ENCODE measurements at regions not wholly inside any gene's neighbourhood (a gene's known extent, or its start where the extent isn't known, plus 50 kb on each side); places are given as distances from the start of the nearest gene placed in this dataset.

- TF ChIP-seq EZH2 (IDR thresholded peaks at IDR 0.05; ENCODE audit: borderline replicate concordance, low read length): no peak
- TF ChIP-seq CTCF (conservative IDR thresholded peaks at IDR 0.05 in 1 of 2, IDR thresholded peaks at IDR 0.05 in 1 of 2; ENCODE audit: extremely low read depth in 1 of 2, insufficient read depth in 1 of 2, low read depth in 1 of 2, low read length in 2 of 2): no peak
Measured at GRCh38 chr3:135393159-135393558, 572.4 kb upstream of the PPP2R3A start.

Data from mammary epithelial cell (primary cell).